Activated T-cell treated with anti-CD3 and anti-CD28 coated beads for 48 hours (primary cell): ENCODE measurements at regions not wholly inside any gene's neighbourhood (a gene's known extent, or its start where the extent isn't known, plus 50 kb on each side); places are given as distances from the start of the nearest gene placed in this dataset.
"Not testable (repeated sequence)": the region's sequence is repeated elsewhere in the genome, so short reads cannot be mapped to it uniquely, and the experiment has no call there.

Experiments
- DNase-seq: peaks from one replicate; pipeline ENCODE4 v3.0.0-alpha.2; 2020; ENCODE audit warnings: low read depth

GRCh38 chr21:28522014-28522799, 470.5 kb downstream of the LTN1 start:
- DNase-seq, result no peak

- no peak for DNase-seq
Measured at GRCh38 chr21:28518630-28519029, 474.0 kb downstream of the LTN1 start.

GRCh38 chr21:28516991-28517592, 475.6 kb downstream of the LTN1 start:
- peak; percentile 43 for DNase-seq

- no peak for DNase-seq
Measured at GRCh38 chr21:28516021-28516420, 476.7 kb downstream of the LTN1 start.

GRCh38 chr21:28513428-28513827, 479.2 kb downstream of the LTN1 start:
- no peak for DNase-seq

- DNase-seq, result no peak
Measured at GRCh38 chr21:28509031-28509430, 483.6 kb downstream of the LTN1 start.

GRCh38 chr21:28508126-28508525, 484.6 kb downstream of the LTN1 start:
- no peak for DNase-seq

GRCh38 chr21:28496517-28496916, 496.2 kb downstream of the LTN1 start:
- no peak for DNase-seq

- DNase-seq, result no peak
Measured at GRCh38 chr21:28492127-28492526, 500.6 kb downstream of the LTN1 start.

GRCh38 chr21:28489821-28490350, 502.8 kb downstream of the LTN1 start:
- DNase-seq, result no peak

- no peak for DNase-seq
Measured at GRCh38 chr21:28489162-28489561, 503.5 kb downstream of the LTN1 start.

- no peak for DNase-seq
Measured at GRCh38 chr21:28487455-28488070, 505.1 kb downstream of the LTN1 start.

- no peak for DNase-seq
Measured at GRCh38 chr21:28485301-28486022, 507.2 kb downstream of the LTN1 start.

- DNase-seq, result no peak
Measured at GRCh38 chr21:28483301-28484035, 509.2 kb downstream of the LTN1 start.

GRCh38 chr21:28482657-28483056, 510.0 kb downstream of the LTN1 start:
- DNase-seq, result no peak

GRCh38 chr21:28480470-28480869, 512.2 kb downstream of the LTN1 start:
- DNase-seq, result no peak

GRCh38 chr21:28473530-28474220, 519.0 kb downstream of the LTN1 start:
- no peak for DNase-seq

GRCh38 chr21:28472543-28472942, 520.1 kb downstream of the LTN1 start:
- DNase-seq, result not testable (repeated sequence)

- no peak for DNase-seq
Measured at GRCh38 chr21:28464988-28465387, 527.7 kb downstream of the LTN1 start.

- no peak for DNase-seq
Measured at GRCh38 chr21:28464095-28464494, 528.6 kb downstream of the LTN1 start.

GRCh38 chr21:28459193-28459592, 533.5 kb downstream of the LTN1 start:
- no peak for DNase-seq
